Breast epithelium (tissue), 4 donors: ENCODE measurements at regions not wholly inside any gene's neighbourhood (a gene's known extent, or its start where the extent isn't known, plus 50 kb on each side); places are given as distances from the start of the nearest gene placed in this dataset.

Experiments
- DNase-seq, 2 donors: peaks; one replicate each; pipeline ENCODE4 v3.0.0-alpha.2; 2019; ENCODE audit warnings: low spot score in 2 of 2
- H3K27ac ChIP-seq, 2 donors: fragments of 200-600 bp; sonication (generic) in 1 of 2; one replicate each; pipeline ENCODE4 v1.5.1; 2016 to 2019; ENCODE audit warnings: mild to moderate bottlenecking in 1 of 2
- H3K27me3 ChIP-seq, 2 donors: fragments of 200-600 bp; sonication (generic) in 1 of 2; one replicate each; pipeline versions ENCODE4 v1.5.1 to v1.6.0; 2017 to 2019; ENCODE audit warnings: control low read depth in 1 of 2, mild to moderate bottlenecking in 1 of 2
- H3K36me3 ChIP-seq: fragments of 200-600 bp; one replicate; pipeline ENCODE4 v1.5.1; 2019
- H3K4me1 ChIP-seq, 2 donors: fragments of 200-600 bp; sonication (generic); one replicate each; pipeline ENCODE4 v1.5.1; 2016 to 2019; ENCODE audit warnings: control low read depth in 1 of 2
- H3K4me3 ChIP-seq, 3 donors: fragments of 200-600 bp; sonication (generic); 1 replicate in 2 of 3; 2 replicates in 1 of 3; pipeline ENCODE4 v1.5.1; 2016 to 2019; ENCODE audit warnings: mild to moderate bottlenecking in 3 of 3, moderate library complexity in 2 of 3
- H3K9me3 ChIP-seq, 2 donors: fragments of 200-600 bp; sonication (generic) in 1 of 2; one replicate each; pipeline ENCODE4 v1.5.1; 2016 to 2019; ENCODE audit warnings: control low read depth in 1 of 2
- POLR2A ChIP-seq: fragments of 450-650 bp; IDR thresholded peaks from one replicate; pipeline ENCODE4 v1.6.1; 2016; ENCODE audit warnings: antibody characterized with exemption, mild to moderate bottlenecking, moderate library complexity
- POLR2AphosphoS5 ChIP-seq, 3 donors: sonication (generic); formaldehyde crosslinking; IDR thresholded peaks; one replicate each; pipeline ENCODE4 v1.6.1; 2017; ENCODE audit warnings: antibody characterized with exemption in 3 of 3
- intact Hi-C: fragments of 100-400 bp; cut with DNase I; formaldehyde crosslinking; loops from one replicate; pipeline ENCODE4 v1.15.1; 2023; ENCODE audit warnings: low total_unique reads
- TF ChIP-seq, protein P1 (sequence below), 3 donors: fragments of 450-650 bp; IDR thresholded peaks; one replicate each; pipeline ENCODE4 v1.5.1; 2016 to 2017; ENCODE audit warnings: antibody characterized with exemption in 3 of 3, mild to moderate bottlenecking in 3 of 3, moderate library complexity in 3 of 3

GRCh38 chr6:14197118-14197517 lies 79.5 kb downstream of the CD83 start:
- H3K36me3 ChIP-seq, result no peaks in the 10 kb centered on the region
- intact Hi-C loops, result loop anchor here (10.0 kb wide), 1 partner anchor 1042 kb away; no protein-coding TSS in a partner anchor
- no peak for DNase-seq
- H3K4me3 ChIP-seq, result no peak overlapping the region
- no peak for TF ChIP-seq POLR2A
- TF ChIP-seq, protein P1, sequence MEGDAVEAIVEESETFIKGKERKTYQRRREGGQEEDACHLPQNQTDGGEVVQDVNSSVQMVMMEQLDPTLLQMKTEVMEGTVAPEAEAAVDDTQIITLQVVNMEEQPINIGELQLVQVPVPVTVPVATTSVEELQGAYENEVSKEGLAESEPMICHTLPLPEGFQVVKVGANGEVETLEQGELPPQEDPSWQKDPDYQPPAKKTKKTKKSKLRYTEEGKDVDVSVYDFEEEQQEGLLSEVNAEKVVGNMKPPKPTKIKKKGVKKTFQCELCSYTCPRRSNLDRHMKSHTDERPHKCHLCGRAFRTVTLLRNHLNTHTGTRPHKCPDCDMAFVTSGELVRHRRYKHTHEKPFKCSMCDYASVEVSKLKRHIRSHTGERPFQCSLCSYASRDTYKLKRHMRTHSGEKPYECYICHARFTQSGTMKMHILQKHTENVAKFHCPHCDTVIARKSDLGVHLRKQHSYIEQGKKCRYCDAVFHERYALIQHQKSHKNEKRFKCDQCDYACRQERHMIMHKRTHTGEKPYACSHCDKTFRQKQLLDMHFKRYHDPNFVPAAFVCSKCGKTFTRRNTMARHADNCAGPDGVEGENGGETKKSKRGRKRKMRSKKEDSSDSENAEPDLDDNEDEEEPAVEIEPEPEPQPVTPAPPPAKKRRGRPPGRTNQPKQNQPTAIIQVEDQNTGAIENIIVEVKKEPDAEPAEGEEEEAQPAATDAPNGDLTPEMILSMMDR (IDR thresholded peaks at IDR 0.05), result no peak
- no peak for TF ChIP-seq POLR2AphosphoS5 (IDR thresholded peaks at IDR 0.05)
- peaks cover 0 to 6% of the 10 kb centered on the region in 2 donors for H3K9me3 ChIP-seq
- no peaks in the 10 kb centered on the region for H3K4me1 ChIP-seq
- H3K27ac ChIP-seq, result no peak overlapping the region
- H3K27me3 ChIP-seq, result no peaks in the 10 kb centered on the region

DNA sequence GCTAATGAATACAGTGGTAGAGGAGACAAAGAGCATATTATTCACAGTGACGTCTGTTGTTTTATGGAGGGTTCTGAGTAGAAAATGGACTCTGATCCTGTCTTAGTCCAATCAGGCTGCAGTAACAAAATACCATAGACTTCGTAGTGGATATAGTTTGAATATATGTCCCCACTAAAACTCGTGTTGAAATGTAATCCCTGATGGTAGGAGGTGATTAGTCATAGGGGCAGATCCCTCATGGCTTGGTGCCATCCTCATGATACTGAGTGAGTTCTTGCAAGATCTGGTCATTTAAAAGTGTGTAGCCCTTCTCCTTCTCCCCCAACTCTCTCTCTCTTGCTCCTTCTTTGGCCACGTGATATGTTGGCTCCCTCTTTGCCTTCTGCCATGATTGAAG lies 82.5 kb downstream of the CD83 start:
- H3K4me3 ChIP-seq, result no peak overlapping the region
- intact Hi-C loops, result no loop called here
- no peak for DNase-seq

GRCh38 chr6:14202947-14203346 lies 85.4 kb downstream of the CD83 start:
- no peak overlapping the region for H3K4me3 ChIP-seq

More for the DNA sequence above, 82.5 kb downstream of the CD83 start:
- H3K4me1 ChIP-seq, result no peaks in the 10 kb centered on the region
- no peaks in the 10 kb centered on the region for H3K27me3 ChIP-seq
- no peak overlapping the region for H3K27ac ChIP-seq
- TF ChIP-seq POLR2AphosphoS5 (IDR thresholded peaks at IDR 0.05) (no peak), POLR2A (no peak)
- TF ChIP-seq, protein P1 (IDR thresholded peaks at IDR 0.05), result no peak
- peaks cover 0 to 6% of the 10 kb centered on the region in 2 donors for H3K9me3 ChIP-seq
- no peaks in the 10 kb centered on the region for H3K36me3 ChIP-seq

DNA sequence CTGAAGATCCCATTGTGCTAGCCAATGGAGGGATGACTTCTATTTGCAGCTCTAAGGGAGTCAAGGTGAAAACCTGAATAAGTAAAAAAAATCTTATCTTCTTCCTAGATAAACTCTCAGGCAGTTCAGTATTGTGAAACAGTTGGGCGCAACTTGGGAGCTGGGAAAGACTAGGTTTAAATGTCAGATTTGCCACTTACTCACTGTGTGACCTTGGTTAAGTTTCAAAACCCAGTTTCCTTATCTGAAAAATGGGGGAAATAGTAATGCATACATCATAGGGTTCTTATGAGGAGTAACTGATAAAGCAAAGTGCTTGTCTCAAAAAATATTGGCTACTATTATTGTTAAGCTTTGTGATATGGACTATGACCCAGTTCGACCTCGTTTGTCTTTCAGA lies 88.8 kb downstream of the CD83 start:
- TF ChIP-seq, protein P1 (IDR thresholded peaks at IDR 0.05), result no peak
- TF ChIP-seq POLR2AphosphoS5 (IDR thresholded peaks at IDR 0.05), result no peak

More at GRCh38 chr6:14202947-14203346, 85.4 kb downstream of the CD83 start:
- TF ChIP-seq POLR2A, result no peak
- TF ChIP-seq POLR2AphosphoS5 (IDR thresholded peaks at IDR 0.05), result no peak
- TF ChIP-seq, protein P1 (IDR thresholded peaks at IDR 0.05), result no peak
- Histone ChIP-seq H3K27ac (no peak overlapping the region), H3K36me3 (no peaks in the 10 kb centered on the region), H3K9me3 (peaks cover 0 to 6% of the 10 kb centered on the region in 2 donors), H3K27me3 (no peaks in the 10 kb centered on the region), H3K4me1 (no peaks in the 10 kb centered on the region)
- intact Hi-C loops, result no loop called here
- DNase-seq, result no peak

GRCh38 chr6:14207448-14207847 lies 89.9 kb downstream of the CD83 start:
- H3K27me3 ChIP-seq, result no peaks in the 10 kb centered on the region
- H3K27ac ChIP-seq, result no peak overlapping the region
- intact Hi-C loops, result no loop called here
- TF ChIP-seq, protein P1 (IDR thresholded peaks at IDR 0.05), result no peak
- TF ChIP-seq POLR2AphosphoS5 (IDR thresholded peaks at IDR 0.05) (no peak), POLR2A (no peak)
- H3K36me3 ChIP-seq, result no peaks in the 10 kb centered on the region
- no peak for DNase-seq
- no peak overlapping the region for H3K4me3 ChIP-seq
- no peaks in the 10 kb centered on the region for H3K9me3 ChIP-seq
- peaks cover 5 to 6% of the 10 kb centered on the region in 2 donors for H3K4me1 ChIP-seq

More for the DNA sequence above, 88.8 kb downstream of the CD83 start:
- intact Hi-C loops, result no loop called here
- no peak overlapping the region for H3K27ac ChIP-seq
- DNase-seq, result no peak
- H3K27me3 ChIP-seq, result no peaks in the 10 kb centered on the region
- H3K4me1 ChIP-seq, result no peaks in the 10 kb centered on the region
- H3K4me3 ChIP-seq, result no peak overlapping the region
- H3K36me3 ChIP-seq, result no peaks in the 10 kb centered on the region
- no peaks in the 10 kb centered on the region for H3K9me3 ChIP-seq
